Esophagus muscularis mucosa (tissue), 3 donors: ENCODE measurements at regions not wholly inside any gene's neighbourhood (a gene's known extent, or its start where the extent isn't known, plus 50 kb on each side); places are given as distances from the start of the nearest gene placed in this dataset.

Experiments used
- POLR2A ChIP-seq: fragments of 450-650 bp; IDR thresholded peaks from one replicate; pipeline ENCODE4 v1.6.1; 2017; ENCODE audit warnings: antibody characterized with exemption, moderate library complexity, mild to moderate bottlenecking, low read depth
- POLR2AphosphoS5 ChIP-seq, 2 donors: sonication (generic); formaldehyde crosslinking; IDR thresholded peaks; one replicate each; pipeline ENCODE4 v1.6.1; 2017; ENCODE audit warnings: antibody characterized with exemption in 2 of 2
- TF ChIP-seq, protein P1 (sequence below), 3 experiments: fragments of 200-600 bp in 2 of 3; fragments of 450-650 bp in 1 of 3; sonication (generic) in 2 of 3; IDR thresholded peaks; one replicate each; pipeline ENCODE4 v1.5.1; 2017 to 2019; ENCODE audit warnings: antibody characterized with exemption in 3 of 3, mild to moderate bottlenecking in 2 of 3, moderate library complexity in 1 of 3

DNA sequence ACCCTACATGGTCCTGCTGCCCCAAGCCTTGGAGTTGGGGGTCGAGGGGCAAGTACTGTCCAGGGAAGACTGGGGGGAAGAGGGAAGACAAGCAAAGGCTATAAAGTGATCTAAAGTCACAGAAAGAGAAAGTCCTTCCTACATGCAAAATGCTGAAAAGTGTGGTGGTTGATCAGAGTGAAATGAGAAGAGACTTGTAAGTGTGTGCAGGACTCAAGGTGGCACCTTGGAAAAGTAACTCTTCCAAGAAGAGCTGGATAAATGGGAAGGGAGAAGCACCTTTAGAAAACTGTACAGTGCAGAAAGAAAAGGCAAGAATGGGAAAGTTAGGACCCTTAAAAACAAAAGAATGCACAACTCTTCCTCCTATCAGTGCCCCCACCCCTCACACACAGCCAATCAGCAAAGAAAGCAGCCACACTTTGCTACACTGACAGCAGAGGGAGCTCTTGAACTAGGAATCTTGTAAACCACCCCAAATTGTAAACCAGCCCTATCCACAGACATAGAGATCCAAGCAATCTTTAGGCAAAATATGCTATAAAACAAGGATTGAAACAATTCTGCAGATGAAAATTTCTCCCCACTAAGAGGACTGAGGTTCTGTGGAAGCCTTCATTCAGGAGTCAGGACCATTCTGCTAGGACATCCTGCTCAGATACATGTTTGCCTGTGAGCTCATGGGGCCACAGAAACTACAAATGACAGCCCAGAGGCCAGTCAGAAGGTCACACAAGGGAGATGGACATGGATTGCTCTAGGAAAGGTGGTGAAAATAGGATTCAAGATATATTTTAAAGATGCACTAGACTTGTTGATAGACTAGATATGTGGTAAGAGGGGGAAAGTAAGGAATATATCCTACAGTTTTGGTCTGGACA lies 146.4 kb downstream of the FTCDNL1 start:
- TF ChIP-seq, protein P1, sequence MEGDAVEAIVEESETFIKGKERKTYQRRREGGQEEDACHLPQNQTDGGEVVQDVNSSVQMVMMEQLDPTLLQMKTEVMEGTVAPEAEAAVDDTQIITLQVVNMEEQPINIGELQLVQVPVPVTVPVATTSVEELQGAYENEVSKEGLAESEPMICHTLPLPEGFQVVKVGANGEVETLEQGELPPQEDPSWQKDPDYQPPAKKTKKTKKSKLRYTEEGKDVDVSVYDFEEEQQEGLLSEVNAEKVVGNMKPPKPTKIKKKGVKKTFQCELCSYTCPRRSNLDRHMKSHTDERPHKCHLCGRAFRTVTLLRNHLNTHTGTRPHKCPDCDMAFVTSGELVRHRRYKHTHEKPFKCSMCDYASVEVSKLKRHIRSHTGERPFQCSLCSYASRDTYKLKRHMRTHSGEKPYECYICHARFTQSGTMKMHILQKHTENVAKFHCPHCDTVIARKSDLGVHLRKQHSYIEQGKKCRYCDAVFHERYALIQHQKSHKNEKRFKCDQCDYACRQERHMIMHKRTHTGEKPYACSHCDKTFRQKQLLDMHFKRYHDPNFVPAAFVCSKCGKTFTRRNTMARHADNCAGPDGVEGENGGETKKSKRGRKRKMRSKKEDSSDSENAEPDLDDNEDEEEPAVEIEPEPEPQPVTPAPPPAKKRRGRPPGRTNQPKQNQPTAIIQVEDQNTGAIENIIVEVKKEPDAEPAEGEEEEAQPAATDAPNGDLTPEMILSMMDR (IDR thresholded peaks at IDR 0.05), result peak; percentile 42 to 54 (median 45)
- TF ChIP-seq POLR2A (no peak), POLR2AphosphoS5 (IDR thresholded peaks at IDR 0.05) (no peak)
